Smooth muscle cell (in vitro differentiated cells): ENCODE measurements at regions not wholly inside any gene's neighbourhood (a gene's known extent, or its start where the extent isn't known, plus 50 kb on each side); places are given as distances from the start of the nearest gene placed in this dataset.

Experiments used
- DNase-seq: peaks from one replicate; lab custom pipeline; 2025; ENCODE audit not compliant: unreplicated experiment; lab: John Stamatoyannopoulos, UW
- H2AFZ ChIP-seq: fragments of 200-600 bp; sonication (generic); 2 replicates; pipeline ENCODE4 v1.6.0; 2016; ENCODE audit warnings: antibody characterized with exemption, low read depth, mild to moderate bottlenecking
- H3F3A ChIP-seq: fragments of 200-600 bp; sonication (generic); 2 replicates; pipeline ENCODE4 v1.6.0; 2017; ENCODE audit warnings: antibody characterized with exemption, low read depth
- H3K27ac ChIP-seq: fragments of 200-600 bp; sonication (generic); 2 replicates; pipeline ENCODE4 v1.5.1; 2016; ENCODE audit warnings: low read depth, mild to moderate bottlenecking
- H3K27me3 ChIP-seq: fragments of 200-600 bp; sonication (generic); 2 replicates; pipeline ENCODE4 v1.6.1; 2016; ENCODE audit warnings: low read depth, mild to moderate bottlenecking
- H3K36me3 ChIP-seq: fragments of 200-600 bp; sonication (generic); 2 replicates; pipeline ENCODE4 v1.5.1; 2016; ENCODE audit warnings: low read depth
- H3K4me1 ChIP-seq: fragments of 200-600 bp; sonication (generic); 2 replicates; pipeline ENCODE4 v1.5.1; 2016; ENCODE audit warnings: low read depth
- H3K4me2 ChIP-seq: fragments of 200-600 bp; sonication (generic); 2 replicates; pipeline ENCODE4 v1.6.0; 2016; ENCODE audit warnings: mild to moderate bottlenecking
- H3K4me3 ChIP-seq: fragments of 200-600 bp; sonication (generic); 2 replicates; pipeline ENCODE4 v1.5.1; 2016; ENCODE audit warnings: mild to moderate bottlenecking
- H3K79me2 ChIP-seq: fragments of 200-600 bp; sonication (generic); 2 replicates; pipeline ENCODE4 v1.6.0; 2016; ENCODE audit warnings: low read depth, mild to moderate bottlenecking
- H3K9ac ChIP-seq: fragments of 200-600 bp; sonication (generic); 2 replicates; pipeline ENCODE4 v1.6.0; 2016; ENCODE audit warnings: low read depth
- H3K9me3 ChIP-seq: fragments of 200-600 bp; sonication (generic); replicated peaks from 2 replicates; pipeline ENCODE4 v1.5.1; 2016; ENCODE audit warnings: low read depth
- H4K20me1 ChIP-seq: fragments of 200-600 bp; sonication (generic); 2 replicates; pipeline ENCODE4 v1.6.0; 2016; ENCODE audit warnings: low read depth
- WGBS: methylation state at CpG from one replicate; pipeline ENCODE4 v1.1.7; 2016; ENCODE audit warnings: low lambda C conversion rate; 5-methylcytosine and 5-hydroxymethylcytosine counted together
- TF ChIP-seq, protein P1 (sequence below): fragments of 200-600 bp; sonication (generic); IDR thresholded peaks from 2 replicates; pipeline ENCODE4 v1.5.1; 2017; ENCODE audit warnings: borderline replicate concordance, mild to moderate bottlenecking, antibody characterized with exemption; ENCODE audit not compliant: insufficient read depth, poor library complexity, severe bottlenecking

DNA sequence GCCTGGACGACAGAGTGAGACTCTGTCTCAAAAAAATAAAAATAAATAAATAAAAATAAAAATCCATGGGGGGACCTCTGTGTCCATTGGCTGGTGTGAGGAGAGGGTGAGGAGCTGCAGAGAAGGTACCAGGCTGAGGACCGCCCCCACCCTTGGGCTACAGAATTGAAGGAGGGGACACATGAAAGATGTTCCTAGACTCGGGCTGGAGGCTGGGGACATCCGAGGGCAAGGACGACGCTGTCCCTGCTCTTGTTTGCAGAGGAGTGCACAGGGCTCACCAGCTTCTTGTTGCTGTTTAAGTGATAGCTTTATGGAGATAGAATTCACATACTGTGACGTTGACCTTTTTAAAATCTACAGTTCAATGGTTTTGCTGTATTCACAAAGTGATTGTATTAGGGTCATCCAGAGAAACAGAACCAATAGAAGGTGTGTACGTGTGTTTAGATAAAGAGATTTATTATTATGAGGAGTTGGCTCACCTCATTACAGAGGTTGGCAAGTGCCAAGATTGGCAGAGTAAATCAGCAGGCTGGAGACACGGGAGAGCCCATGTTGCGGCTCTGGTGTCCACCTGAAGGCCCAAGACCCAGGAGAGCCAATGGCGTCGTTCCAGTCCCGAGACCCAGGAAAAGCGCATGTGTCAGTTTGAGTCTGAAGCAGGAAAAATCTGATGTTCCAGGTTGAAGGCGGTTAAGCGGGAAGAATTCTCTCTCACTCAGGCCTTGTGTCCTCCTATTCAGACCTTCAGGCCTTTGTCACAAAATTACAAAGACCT is 320.7 kb downstream of the SEC14L1 start:
- Histone ChIP-seq H3K79me2 (peaks cover 93% of the 10 kb centered on the region), H3K4me3 (no peak overlapping the region), H3K9me3 (no peaks in the 10 kb centered on the region), H3K27ac (peak overlapping the region; percentile 80), H3K4me1 (peaks cover 52% of the 10 kb centered on the region), H2AFZ (no peak overlapping the region), H3K4me2 (no peak overlapping the region), H4K20me1 (peaks cover 99% of the 10 kb centered on the region), H3K36me3 (no peaks in the 10 kb centered on the region), H3F3A (peaks cover 24% of the 10 kb centered on the region), H3K9ac (no peak overlapping the region), H3K27me3 (no peaks in the 10 kb centered on the region)
- TF ChIP-seq, protein P1, sequence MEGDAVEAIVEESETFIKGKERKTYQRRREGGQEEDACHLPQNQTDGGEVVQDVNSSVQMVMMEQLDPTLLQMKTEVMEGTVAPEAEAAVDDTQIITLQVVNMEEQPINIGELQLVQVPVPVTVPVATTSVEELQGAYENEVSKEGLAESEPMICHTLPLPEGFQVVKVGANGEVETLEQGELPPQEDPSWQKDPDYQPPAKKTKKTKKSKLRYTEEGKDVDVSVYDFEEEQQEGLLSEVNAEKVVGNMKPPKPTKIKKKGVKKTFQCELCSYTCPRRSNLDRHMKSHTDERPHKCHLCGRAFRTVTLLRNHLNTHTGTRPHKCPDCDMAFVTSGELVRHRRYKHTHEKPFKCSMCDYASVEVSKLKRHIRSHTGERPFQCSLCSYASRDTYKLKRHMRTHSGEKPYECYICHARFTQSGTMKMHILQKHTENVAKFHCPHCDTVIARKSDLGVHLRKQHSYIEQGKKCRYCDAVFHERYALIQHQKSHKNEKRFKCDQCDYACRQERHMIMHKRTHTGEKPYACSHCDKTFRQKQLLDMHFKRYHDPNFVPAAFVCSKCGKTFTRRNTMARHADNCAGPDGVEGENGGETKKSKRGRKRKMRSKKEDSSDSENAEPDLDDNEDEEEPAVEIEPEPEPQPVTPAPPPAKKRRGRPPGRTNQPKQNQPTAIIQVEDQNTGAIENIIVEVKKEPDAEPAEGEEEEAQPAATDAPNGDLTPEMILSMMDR: no peak
- DNase-seq: no peak
- WGBS: 80% methylated on average over 16 of the region's 16 CpGs

DNA sequence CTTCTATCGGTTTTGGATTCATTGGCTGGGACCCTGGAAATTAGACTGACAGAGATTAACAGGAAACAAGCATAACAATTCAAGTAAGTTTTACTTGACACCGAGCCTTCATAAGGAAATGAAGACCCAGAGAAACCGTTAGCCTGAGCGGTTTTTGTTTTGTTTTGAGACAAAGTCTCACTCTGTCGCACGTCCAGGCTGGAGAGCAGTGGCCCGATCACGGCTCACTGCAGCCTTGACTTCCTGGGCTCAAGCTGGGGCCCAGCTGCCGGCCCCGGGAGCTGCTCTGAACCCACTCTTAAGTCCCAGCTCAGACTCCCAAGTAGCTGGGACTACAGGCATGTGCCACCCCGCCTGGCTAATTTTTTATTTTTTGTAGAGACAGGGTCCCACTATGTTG is 321.3 kb downstream of the SEC14L1 start:
- Histone ChIP-seq H3F3A (peaks cover 24% of the 10 kb centered on the region), H3K4me2 (no peak overlapping the region), H3K4me3 (no peak overlapping the region), H4K20me1 (peaks cover 99% of the 10 kb centered on the region), H3K27ac (peak overlapping the region; percentile 80), H3K36me3 (no peaks in the 10 kb centered on the region), H3K9me3 (no peaks in the 10 kb centered on the region), H3K9ac (no peak overlapping the region), H3K27me3 (no peaks in the 10 kb centered on the region), H3K79me2 (peaks cover 92% of the 10 kb centered on the region), H3K4me1 (peaks cover 58% of the 10 kb centered on the region), H2AFZ (no peak overlapping the region)
- WGBS: 74% methylated on average over 11 of the region's 11 CpGs
- DNase-seq: no peak
- TF ChIP-seq, protein P1: no peak

DNA sequence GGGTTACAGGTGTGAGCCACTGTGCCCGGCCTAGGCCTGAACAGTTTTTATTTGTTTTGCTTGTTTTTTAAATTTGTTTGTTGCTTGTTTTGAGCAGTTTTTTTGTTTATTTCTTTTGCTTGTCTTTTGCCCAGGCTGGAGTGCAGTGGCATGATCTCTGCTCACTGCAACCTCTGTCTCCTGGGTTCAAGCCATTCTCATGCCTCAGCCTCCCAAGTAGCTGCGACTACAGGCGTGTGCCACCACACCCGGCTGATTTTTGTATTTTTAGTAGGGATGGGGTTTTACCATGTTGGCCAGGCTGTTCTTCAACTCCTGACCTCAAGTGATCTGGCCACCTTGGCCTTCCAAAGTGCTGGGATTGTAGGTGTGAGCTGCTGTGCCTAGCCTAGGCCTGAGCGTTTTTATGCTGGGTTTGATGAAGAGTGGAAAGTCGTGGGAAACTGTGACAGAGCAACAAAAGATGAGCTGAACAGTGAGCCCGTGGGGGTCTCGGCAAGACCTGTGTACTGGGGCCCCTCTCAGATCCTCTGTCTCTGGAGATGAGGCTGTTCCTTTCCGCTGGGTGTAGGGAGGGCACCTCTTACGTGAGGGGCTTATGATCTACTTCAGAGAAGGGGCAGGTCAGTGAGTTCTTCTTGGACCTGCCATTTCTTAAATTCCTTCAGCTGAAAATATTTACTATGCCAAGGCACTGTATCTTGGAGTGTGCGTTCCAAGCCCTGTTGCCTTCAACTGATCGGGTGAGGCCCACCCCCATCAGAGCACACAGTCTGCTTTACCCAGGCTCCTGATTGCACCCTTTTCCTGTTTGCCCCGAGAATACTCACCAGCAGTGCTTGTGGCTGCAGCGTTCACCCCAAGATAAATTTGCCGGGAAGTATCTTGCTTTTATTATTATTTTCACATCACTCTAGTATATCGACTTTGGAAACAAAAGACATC is 322.1 kb downstream of the SEC14L1 start:
- Histone ChIP-seq H4K20me1 (peaks cover 99% of the 10 kb centered on the region), H3K9ac (no peak overlapping the region), H3F3A (peaks cover 26% of the 10 kb centered on the region), H3K4me2 (no peak overlapping the region), H3K9me3 (no peaks in the 10 kb centered on the region), H3K27ac (peak overlapping the region; percentile 80), H3K79me2 (peaks cover 92% of the 10 kb centered on the region), H3K4me3 (no peak overlapping the region), H3K27me3 (no peaks in the 10 kb centered on the region), H3K4me1 (peaks cover 63% of the 10 kb centered on the region), H3K36me3 (no peaks in the 10 kb centered on the region), H2AFZ (no peak overlapping the region)
- WGBS: 98% methylated on average over 16 of the region's 16 CpGs
- TF ChIP-seq, protein P1: no peak
- DNase-seq: no peak
